HUES6 (cell line): ENCODE measurements at regions not wholly inside any gene's neighbourhood (a gene's known extent, or its start where the extent isn't known, plus 50 kb on each side); places are given as distances from the start of the nearest gene placed in this dataset.
"Not testable (repeated sequence)": the region's sequence is repeated elsewhere in the genome, so short reads cannot be mapped to it uniquely, and the experiment has no call there.

ENCODE experiments used
- H3K27ac ChIP-seq: 2 replicates; pipeline ENCODE4 v1.7.0; 2013; ENCODE audit warnings: low read depth, mild to moderate bottlenecking, low read length, inconsistent platforms
- H3K27me3 ChIP-seq: 2 replicates; pipeline ENCODE4 v1.6.1; 2013; ENCODE audit warnings: low read length; ENCODE audit not compliant: control insufficient read depth, insufficient read depth
- H3K36me3 ChIP-seq: 2 replicates; pipeline ENCODE4 v1.6.1; 2013; ENCODE audit warnings: low read length; ENCODE audit not compliant: control insufficient read depth, insufficient read depth
- H3K4me1 ChIP-seq: 2 replicates; pipeline ENCODE4 v1.6.1; 2013; ENCODE audit warnings: low read length; ENCODE audit not compliant: control insufficient read depth, insufficient read depth
- H3K4me3 ChIP-seq: 2 replicates; pipeline ENCODE4 v1.5.1; 2013; ENCODE audit warnings: low read depth, low read length
- H3K9ac ChIP-seq: one replicate; pipeline ENCODE4 v1.6.1; 2013; ENCODE audit warnings: mild to moderate bottlenecking, low read length
- H3K9me3 ChIP-seq: 2 replicates; pipeline ENCODE4 v1.6.1; 2013; ENCODE audit warnings: low read depth, low read length; ENCODE audit not compliant: control insufficient read depth, insufficient read depth

DNA sequence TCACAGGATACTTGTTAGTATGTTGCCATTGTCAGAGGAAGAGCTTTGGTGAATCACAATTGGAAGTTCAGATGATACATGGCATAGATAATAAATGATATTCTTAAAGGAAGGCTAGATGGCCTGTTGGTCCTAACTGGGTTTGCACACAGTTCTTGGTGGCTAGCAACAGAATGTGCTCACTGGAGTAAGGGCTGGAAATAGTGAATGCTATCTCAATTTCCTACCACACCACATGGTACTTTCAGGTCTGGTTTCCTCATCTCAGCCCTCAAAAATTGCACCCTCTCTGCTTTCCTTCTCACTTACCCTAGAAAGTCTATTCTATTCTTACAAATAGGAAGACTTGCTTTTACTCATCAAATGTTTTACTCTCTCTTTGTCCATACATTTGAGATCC is 622.5 kb downstream of the ANKRD7 start:
- Histone ChIP-seq H3K27me3 (no peaks in the 10 kb centered on the region), H3K27ac (no peak overlapping the region), H3K4me3 (no peak overlapping the region), H3K9me3 (no peaks in the 10 kb centered on the region), H3K4me1 (no peaks in the 10 kb centered on the region), H3K9ac (no peak overlapping the region), H3K36me3 (no peaks in the 10 kb centered on the region)

DNA sequence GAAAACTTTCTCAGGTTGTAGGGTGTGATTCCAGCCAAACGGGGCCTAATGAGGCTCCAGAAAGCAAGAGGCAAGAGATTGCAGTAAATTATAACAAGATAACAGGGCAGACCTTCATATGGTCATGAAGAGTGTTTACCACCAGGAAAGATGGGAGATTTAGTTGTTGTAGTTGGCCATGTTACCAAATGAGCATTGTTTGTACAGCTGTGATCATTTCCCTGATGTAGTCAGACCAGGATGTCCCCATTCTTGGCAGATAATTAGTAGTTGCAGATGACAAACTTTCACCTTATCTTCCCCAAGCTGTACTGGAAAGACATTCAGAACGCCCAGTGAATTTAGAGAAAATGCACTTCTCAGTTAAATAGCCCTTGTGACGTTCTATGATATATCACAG is 630.8 kb downstream of the ANKRD7 start:
- Histone ChIP-seq H3K4me1 (no peaks in the 10 kb centered on the region), H3K27ac (no peak overlapping the region), H3K27me3 (no peaks in the 10 kb centered on the region), H3K36me3 (no peaks in the 10 kb centered on the region), H3K4me3 (no peak overlapping the region), H3K9me3 (peaks cover 10% of the 10 kb centered on the region; the same call in 1 of the 2 replicates), H3K9ac (no peak overlapping the region)

DNA sequence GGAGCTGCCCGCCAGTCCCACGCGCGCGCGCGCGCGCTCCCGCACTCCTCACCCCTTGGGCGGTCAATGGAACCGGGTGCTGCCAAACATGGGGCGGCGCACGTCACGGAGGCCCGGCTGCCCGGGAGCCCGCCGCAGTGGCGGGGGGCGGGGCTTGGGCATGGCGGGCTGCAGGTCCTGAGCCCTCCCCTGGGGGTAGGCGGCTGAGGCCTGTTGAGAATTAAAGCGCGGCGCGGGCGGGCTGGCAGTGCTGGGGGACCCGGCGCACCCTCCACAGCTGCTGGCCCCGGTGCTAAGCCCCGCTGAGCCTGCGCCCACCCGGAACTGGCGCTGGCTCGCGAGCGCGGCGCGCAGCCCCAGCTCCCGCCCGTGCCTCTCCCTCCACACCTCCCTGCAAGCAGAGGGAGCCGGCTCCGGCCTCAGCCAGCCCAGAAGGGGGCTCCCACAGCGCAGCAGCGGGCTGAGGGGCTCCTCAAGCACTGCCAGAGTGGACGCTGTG is 634.2 kb downstream of the ANKRD7 start:
- no peak overlapping the region for H3K27ac ChIP-seq
- H3K9me3 ChIP-seq: peaks cover 10% of the 10 kb centered on the region; the same call in 1 of the 2 replicates
- H3K4me1 ChIP-seq: no peaks in the 10 kb centered on the region
- H3K9ac ChIP-seq: no peak overlapping the region
- no peaks in the 10 kb centered on the region for H3K36me3 ChIP-seq
- no peak overlapping the region; the same call in 1 of the 2 replicates for H3K4me3 ChIP-seq
- no peaks in the 10 kb centered on the region for H3K27me3 ChIP-seq

DNA sequence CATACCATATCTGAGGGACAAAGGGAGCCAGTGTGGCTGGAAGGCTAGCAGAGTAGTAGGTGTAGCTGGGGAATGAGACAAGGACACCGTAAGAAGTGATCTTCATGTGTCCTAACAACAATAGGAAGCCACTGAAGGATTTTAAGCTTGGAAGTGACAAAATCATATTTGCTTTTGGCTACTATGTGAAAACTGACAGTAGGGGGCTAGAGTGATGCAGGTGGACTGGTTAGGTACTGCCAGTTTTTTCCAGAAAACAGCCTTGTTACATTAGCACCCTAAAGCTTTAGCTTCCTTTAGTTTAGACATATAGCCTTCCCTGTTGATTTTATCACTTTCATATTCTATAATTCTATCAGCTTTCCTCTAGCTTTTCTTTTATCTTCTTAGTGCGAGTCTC is 637.1 kb downstream of the ANKRD7 start:
- H3K36me3 ChIP-seq: no peaks in the 10 kb centered on the region
- peaks cover 10% of the 10 kb centered on the region; the same call in 1 of the 2 replicates for H3K9me3 ChIP-seq
- no peaks in the 10 kb centered on the region for H3K4me1 ChIP-seq
- H3K27me3 ChIP-seq: no peaks in the 10 kb centered on the region
- H3K9ac ChIP-seq: no peak overlapping the region
- H3K27ac ChIP-seq: no peak overlapping the region
- no peak overlapping the region for H3K4me3 ChIP-seq

DNA sequence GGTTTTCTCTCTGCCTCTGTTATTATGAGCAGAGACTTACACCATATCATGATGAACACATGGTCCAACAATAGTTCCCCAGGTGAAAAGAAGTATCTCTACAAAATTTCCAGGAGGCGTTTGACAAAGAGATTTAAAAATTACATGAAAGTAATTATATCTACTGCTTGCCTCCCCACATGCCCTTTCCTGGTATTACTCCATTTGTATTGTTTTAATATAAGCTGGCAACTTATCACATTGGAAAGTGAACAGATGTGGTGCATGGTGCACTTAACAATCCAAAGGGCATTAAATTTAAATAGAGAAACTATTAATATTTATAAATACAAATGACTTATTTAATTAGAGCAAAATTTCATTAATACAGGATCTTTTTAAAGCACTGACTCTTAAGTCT is 638.2 kb downstream of the ANKRD7 start:
- Histone ChIP-seq H3K27ac (no peak overlapping the region), H3K9ac (no peak overlapping the region), H3K9me3 (peaks cover 9% of the 10 kb centered on the region; the same call in 1 of the 2 replicates), H3K4me1 (no peaks in the 10 kb centered on the region), H3K27me3 (no peaks in the 10 kb centered on the region), H3K36me3 (no peaks in the 10 kb centered on the region), H3K4me3 (no peak overlapping the region)

DNA sequence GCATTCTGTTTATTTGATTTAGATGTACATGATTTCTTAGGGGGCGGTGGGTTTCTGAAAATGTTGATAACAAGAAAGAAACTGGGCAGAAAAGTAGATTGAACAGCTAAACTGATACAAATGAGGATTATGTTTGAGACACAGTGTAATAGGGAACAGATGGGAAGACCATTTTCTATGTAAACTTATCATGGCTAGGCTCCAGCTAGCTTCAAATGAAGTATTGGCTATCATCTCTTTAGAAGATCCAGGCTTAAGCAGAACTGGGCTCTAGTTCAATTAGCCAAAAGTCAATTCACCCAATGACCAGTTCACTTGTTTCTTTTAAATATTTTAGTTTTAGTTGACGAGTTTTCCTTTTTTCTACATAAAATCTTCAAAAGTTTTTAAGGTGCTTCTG is 639.5 kb downstream of the ANKRD7 start:
- no peak overlapping the region for H3K27ac ChIP-seq
- no peak overlapping the region for H3K4me3 ChIP-seq
- peaks cover 1% of the 10 kb centered on the region; the same call in 1 of the 2 replicates for H3K9me3 ChIP-seq
- peaks cover 8% of the 10 kb centered on the region; the same call in 1 of the 2 replicates for H3K4me1 ChIP-seq
- H3K9ac ChIP-seq: no peak overlapping the region
- no peaks in the 10 kb centered on the region for H3K36me3 ChIP-seq
- no peaks in the 10 kb centered on the region for H3K27me3 ChIP-seq

DNA sequence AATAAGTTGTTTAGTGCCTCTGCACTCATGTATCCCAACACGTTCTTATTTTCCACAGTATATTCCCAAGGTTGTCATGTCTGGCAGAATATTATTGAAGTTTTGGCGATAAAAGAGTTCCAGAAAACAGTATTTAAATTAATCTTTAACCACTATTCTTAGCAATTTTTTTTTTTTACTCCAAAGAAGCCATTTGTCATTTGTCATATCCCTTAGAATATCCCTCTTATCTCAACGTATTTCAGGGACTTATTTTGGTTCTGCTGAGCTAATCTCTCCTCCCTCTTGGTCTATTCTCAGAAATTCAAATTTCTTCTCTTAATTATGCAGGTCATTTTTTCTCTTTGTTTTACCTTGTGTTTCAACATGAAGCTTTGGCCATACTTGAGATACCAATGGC is 643.4 kb downstream of the ANKRD7 start:
- Histone ChIP-seq H3K4me1 (peaks cover 14% of the 10 kb centered on the region; the same call in 1 of the 2 replicates), H3K9me3 (no peaks in the 10 kb centered on the region), H3K27ac (no peak overlapping the region), H3K9ac (no peak overlapping the region), H3K4me3 (no peak overlapping the region), H3K36me3 (no peaks in the 10 kb centered on the region), H3K27me3 (no peaks in the 10 kb centered on the region)

DNA sequence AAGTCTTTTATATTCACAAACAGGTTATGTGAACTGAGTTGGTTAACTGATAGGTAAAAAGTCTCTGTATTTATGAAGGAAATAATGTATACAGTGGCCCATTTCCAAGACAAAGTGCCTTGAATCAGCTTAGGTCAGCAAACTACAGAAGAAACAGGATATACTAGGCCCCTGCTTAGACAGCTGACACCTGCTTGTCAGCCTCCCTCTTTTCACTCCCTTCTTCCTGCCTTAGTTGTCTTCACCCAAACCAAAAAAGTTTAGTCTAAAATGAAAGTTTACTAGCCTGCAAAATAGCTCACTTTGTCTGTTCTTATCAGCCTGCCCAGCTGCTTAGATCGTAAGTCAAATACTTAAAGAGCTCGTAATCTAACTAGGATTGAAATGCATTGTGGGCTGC is 644.6 kb downstream of the ANKRD7 start:
- peaks cover 20% of the 10 kb centered on the region for H3K4me1 ChIP-seq
- not testable (repeated sequence) for H3K9ac ChIP-seq, H3K27ac ChIP-seq, H3K4me3 ChIP-seq, H3K9me3 ChIP-seq, H3K27me3 ChIP-seq, H3K36me3 ChIP-seq

DNA sequence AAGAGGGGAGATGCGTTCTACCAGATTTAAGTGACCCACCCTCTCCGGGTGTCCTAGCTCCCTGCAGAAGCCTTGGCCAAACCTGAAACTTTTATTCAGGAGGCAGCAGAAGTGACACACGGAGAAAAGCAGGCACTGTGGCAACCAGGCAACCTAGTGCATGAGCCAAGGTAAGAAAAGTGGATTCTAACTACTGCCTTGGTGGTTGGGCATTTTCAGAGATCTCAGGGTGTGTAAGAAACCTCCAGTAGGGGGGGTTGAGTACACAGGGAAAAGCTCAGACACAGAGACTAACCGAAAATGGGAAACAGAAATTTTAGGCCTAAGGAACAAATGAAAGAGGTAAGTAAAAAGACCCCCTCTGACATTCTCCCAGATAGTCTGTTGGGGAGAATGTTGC is 645.7 kb downstream of the ANKRD7 start:
- Histone ChIP-seq H3K4me1 (peaks cover 20% of the 10 kb centered on the region), H3K9ac (no peak overlapping the region)

DNA sequence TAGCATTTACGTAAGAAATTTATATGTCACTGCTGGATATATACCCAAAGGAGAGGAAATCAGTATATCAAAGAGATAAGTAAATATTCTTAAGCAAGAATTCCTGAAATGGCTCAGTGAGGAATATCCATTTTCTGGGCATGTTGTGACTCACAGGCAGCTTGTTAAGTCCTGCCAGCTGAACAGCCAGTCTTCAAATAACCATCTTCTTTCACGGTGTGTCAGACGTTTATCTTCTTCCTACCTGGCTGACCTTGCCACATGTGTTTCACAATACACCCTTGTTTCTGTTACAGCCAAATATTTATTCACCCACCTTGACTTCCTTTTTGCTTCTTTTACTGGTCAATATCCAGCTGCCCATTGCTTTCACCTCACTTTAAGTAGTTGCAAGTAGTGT is 648.1 kb downstream of the ANKRD7 start:
- H3K36me3 ChIP-seq: no peaks in the 10 kb centered on the region
- H3K27me3 ChIP-seq: no peaks in the 10 kb centered on the region
- H3K27ac ChIP-seq: no peak overlapping the region
- no peak overlapping the region for H3K9ac ChIP-seq
- H3K9me3 ChIP-seq: no peaks in the 10 kb centered on the region
- peaks cover 20% of the 10 kb centered on the region for H3K4me1 ChIP-seq
- H3K4me3 ChIP-seq: no peak overlapping the region

More for the DNA sequence above, 645.7 kb downstream of the ANKRD7 start:
- no peak overlapping the region for H3K27ac ChIP-seq
- H3K4me3 ChIP-seq: no peak overlapping the region
- no peaks in the 10 kb centered on the region for H3K9me3 ChIP-seq
- H3K36me3 ChIP-seq: no peaks in the 10 kb centered on the region
- no peaks in the 10 kb centered on the region for H3K27me3 ChIP-seq

DNA sequence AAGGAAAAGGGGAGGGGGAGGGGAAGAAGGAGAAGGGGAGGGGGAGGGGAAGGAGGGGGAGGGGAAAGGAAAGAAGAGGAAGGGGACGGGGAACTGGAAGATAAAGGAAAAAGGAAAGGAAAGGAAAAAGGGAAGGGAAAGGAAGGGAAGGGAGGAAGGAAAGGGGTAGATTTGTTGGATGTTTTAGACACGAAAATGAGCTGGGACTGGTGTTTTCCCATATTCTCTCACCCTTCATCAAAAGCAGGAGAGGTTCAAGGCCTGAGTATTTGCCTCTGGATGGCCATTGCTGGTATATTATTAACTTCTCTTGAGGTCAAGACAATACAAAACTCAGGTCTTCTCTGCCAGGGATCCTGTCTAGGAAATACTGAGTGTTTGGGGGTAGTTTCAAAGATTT is 652.7 kb downstream of the ANKRD7 start:
- H3K9ac ChIP-seq: no peak overlapping the region
- no peak overlapping the region for H3K27ac ChIP-seq
- no peaks in the 10 kb centered on the region for H3K36me3 ChIP-seq
- no peaks in the 10 kb centered on the region for H3K9me3 ChIP-seq
- no peak overlapping the region for H3K4me3 ChIP-seq
- H3K27me3 ChIP-seq: no peaks in the 10 kb centered on the region
- peaks cover 9% of the 10 kb centered on the region for H3K4me1 ChIP-seq

DNA sequence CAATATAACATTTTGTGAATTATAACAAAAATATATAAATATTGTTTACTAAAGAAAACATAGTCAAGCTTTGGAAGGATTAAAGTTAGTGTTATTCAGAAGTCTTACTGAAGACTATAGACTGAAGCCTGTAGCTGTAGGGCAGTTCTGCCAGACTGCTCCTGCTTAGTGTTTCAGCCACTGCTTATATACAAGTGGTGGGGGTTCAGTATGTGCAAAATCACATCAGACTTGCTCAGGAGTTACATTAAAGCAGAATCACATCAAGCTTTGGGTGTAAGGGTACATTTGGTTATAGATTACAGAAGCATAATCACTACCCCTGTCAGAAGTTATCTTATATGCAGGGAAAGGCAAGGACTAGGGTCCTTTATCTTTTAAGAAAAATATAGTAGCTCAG is 653.8 kb downstream of the ANKRD7 start:
- Histone ChIP-seq H3K36me3 (no peaks in the 10 kb centered on the region), H3K9ac (no peak overlapping the region), H3K27me3 (no peaks in the 10 kb centered on the region), H3K4me3 (no peak overlapping the region), H3K9me3 (no peaks in the 10 kb centered on the region), H3K27ac (no peak overlapping the region), H3K4me1 (peaks cover 6% of the 10 kb centered on the region)
